Cardiac fibroblast (primary cell): ENCODE measurements at regions not wholly inside any gene's neighbourhood (a gene's known extent, or its start where the extent isn't known, plus 50 kb on each side); places are given as distances from the start of the nearest gene placed in this dataset.
A peak's percentile ranks its signal among the peaks of the same experiment; 100 is the strongest.

Experiments used
- DNase-seq, 2 donors: peaks; one replicate each; pipeline versions ENCODE4 v3.0.0 to v3.0.0-alpha.2; 2010; ENCODE audit warnings: low read depth in 2 of 2
- H3K4me3 ChIP-seq, 2 donors: replicated peaks in 1 of 2; 1 replicate in 1 of 2; 2 replicates in 1 of 2; pipeline ENCODE4 v1.5.1; 2011; ENCODE audit warnings: low read depth in 2 of 2, low read length in 2 of 2, mild to moderate bottlenecking in 2 of 2, moderate library complexity in 1 of 2
- CTCF ChIP-seq: IDR thresholded peaks from one replicate; pipeline ENCODE4 v1.5.1; 2011; ENCODE audit warnings: low read depth, mild to moderate bottlenecking, low read length, inconsistent platforms

- no peak overlapping the region for H3K4me3 ChIP-seq
- DNase-seq, result no peak
- no peak for TF ChIP-seq CTCF
Measured at GRCh38 chr20:1782181-1782580, 113.0 kb upstream of the SIRPA start.

- TF ChIP-seq CTCF, result no peak
- DNase-seq, result no peak
- no peak overlapping the region for H3K4me3 ChIP-seq
Measured at GRCh38 chr20:1779567-1779966, 115.6 kb upstream of the SIRPA start.

- no peak for DNase-seq
- TF ChIP-seq CTCF, result no peak
- no peak overlapping the region for H3K4me3 ChIP-seq
Measured at GRCh38 chr20:1778338-1778737, 116.9 kb upstream of the SIRPA start.

GRCh38 chr20:1777476-1777820 lies 117.8 kb upstream of the SIRPA start:
- no peak for TF ChIP-seq CTCF
- DNase-seq, result no peak
- peak overlapping the region in 1 of 2 donors; percentile 77 for H3K4me3 ChIP-seq

- TF ChIP-seq CTCF, result peak; percentile 80
- peak overlapping the region; percentile 60 to 77 for H3K4me3 ChIP-seq
Measured at GRCh38 chr20:1776681-1777475, 118.3 kb upstream of the SIRPA start.

GRCh38 chr20:1775117-1775516 lies 117.5 kb upstream of the SIRPG start:
- H3K4me3 ChIP-seq, result no peak overlapping the region
- TF ChIP-seq CTCF, result no peak
- DNase-seq, result peak; percentile 42 to 65

More at GRCh38 chr20:1776681-1777475, 118.3 kb upstream of the SIRPA start:
- DNase-seq, result peak; percentile 89 to 94

- no peak for TF ChIP-seq CTCF
- H3K4me3 ChIP-seq, result no peak overlapping the region
- no peak for DNase-seq
Measured at GRCh38 chr20:1774479-1774878, 116.9 kb upstream of the SIRPG start.
